GM12878 (cell line): ENCODE measurements at regions not wholly inside any gene's neighbourhood (a gene's known extent, or its start where the extent isn't known, plus 50 kb on each side); places are given as distances from the start of the nearest gene placed in this dataset.

ENCODE experiments used
- ATAC-seq: fragments of 200-7000 bp; cut with Tn5 transposase; 3 replicates; pipeline ENCODE4 v1.9.1; 2020; ENCODE audit warnings: mild to moderate bottlenecking, moderate library complexity
- BruUV-seq: library from RNA; stranded (reverse); fragments of 400-500 nt; replicated peaks from 2 replicates; lab custom pipeline; 2021; lab: Mats Ljungman, UMichigan
- CTCF ChIA-PET: fragments of 300-600 bp; sonication (Branson Sonifier 250); formaldehyde crosslinking; extraction: SDS; loops from one replicate; lab custom pipeline; 2021; ENCODE audit warnings: inconsistent platforms; lab: Yijun Ruan, JAX
- POLR2A ChIA-PET: fragments of 350-600 bp; formaldehyde crosslinking; extraction: SDS; loops from one replicate; lab custom pipeline; 2021; ENCODE audit warnings: inconsistent platforms; lab: Charles Lee
- RAD21 ChIA-PET: fragments of 300-600 bp; sonication (Branson Sonifier 250); formaldehyde crosslinking; loops from one replicate; lab custom pipeline; 2023; ENCODE audit warnings: antibody characterized with exemption; ENCODE audit not compliant: unreplicated experiment; lab: Charles Lee
- SMC1A ChIA-PET: fragments of 300-600 bp; sonication (Branson Sonifier 250); formaldehyde crosslinking; loops from one replicate; lab custom pipeline; 2023; ENCODE audit not compliant: unreplicated experiment, uncharacterized antibody; lab: Charles Lee
- DNase-seq: peaks from one replicate; pipeline ENCODE4 v3.0.0-alpha.2; 2011; ENCODE audit warnings: low read depth, low spot score
- FAIRE-seq: peaks from 3 replicates; lab custom pipeline; 2011; peaks lifted over from hg19 to GRCh38; lab: Jason Lieb, UNC
- H2AFZ ChIP-seq: 2 replicates; pipeline ENCODE4 v1.6.0; 2011; ENCODE audit warnings: low read depth, low read length, control low read depth; ENCODE audit not compliant: control insufficient read depth
- H3K27ac ChIP-seq: 2 replicates; pipeline ENCODE4 v1.5.1; 2011; ENCODE audit warnings: control low read depth; ENCODE audit not compliant: control insufficient read depth, insufficient read depth
- H3K27me3 ChIP-seq, 2 experiments: replicated peaks in 1 of 2; 2 replicates each; pipeline versions ENCODE4 v1.6.0 to v1.6.1; 2011; ENCODE audit warnings: low read length in 1 of 2; ENCODE audit not compliant: control insufficient read depth in 2 of 2, insufficient read depth in 2 of 2
- H3K36me3 ChIP-seq, 2 experiments: 2 replicates each; pipeline ENCODE4 v1.5.1; 2011; ENCODE audit warnings: low read length in 1 of 2; ENCODE audit not compliant: control insufficient read depth in 2 of 2, insufficient read depth in 2 of 2
- H3K4me1 ChIP-seq: 2 replicates; pipeline ENCODE4 v1.6.1; 2011; ENCODE audit warnings: mild to moderate bottlenecking, low read length, moderate library complexity, mixed read lengths; ENCODE audit not compliant: control insufficient read depth, insufficient read depth
- H3K4me2 ChIP-seq: 2 replicates; pipeline ENCODE4 v1.6.0; 2011; ENCODE audit warnings: control low read depth; ENCODE audit not compliant: control insufficient read depth, insufficient read depth
- H3K4me3 ChIP-seq: fragments of 200-600 bp; sonication (generic); 2 replicates; pipeline ENCODE4 v1.5.1; 2016
- H3K79me2 ChIP-seq: 2 replicates; pipeline ENCODE4 v1.6.0; 2011; ENCODE audit warnings: low read length; ENCODE audit not compliant: control insufficient read depth, insufficient read depth
- H3K9ac ChIP-seq: 2 replicates; pipeline ENCODE4 v1.8.0; 2011; ENCODE audit warnings: low read length, control low read depth, mixed read lengths; ENCODE audit not compliant: control insufficient read depth, insufficient read depth
- H3K9me3 ChIP-seq: replicated peaks from 3 replicates; pipeline ENCODE4 v1.5.1; 2011; ENCODE audit warnings: mild to moderate bottlenecking, low read length; ENCODE audit not compliant: control insufficient read depth, insufficient read depth
- H4K20me1 ChIP-seq: 2 replicates; pipeline ENCODE4 v1.6.0; 2011; ENCODE audit not compliant: control insufficient read depth, insufficient read depth
- BHLHE40 ChIP-seq, 2 experiments: fragments of 450-650 bp in 1 of 2; IDR thresholded peaks; 2 replicates each; pipeline ENCODE4 v1.6.1; 2011 to 2017; ENCODE audit warnings: low read depth in 2 of 2, borderline replicate concordance in 1 of 2, improper control_type of control experiment in 1 of 2, low read length in 1 of 2, mild to moderate bottlenecking in 1 of 2
- DPF2 ChIP-seq: fragments of 450-650 bp; IDR thresholded peaks from 2 replicates; pipeline ENCODE4 v1.6.1; 2017; ENCODE audit warnings: mild to moderate bottlenecking
- E4F1 ChIP-seq: fragments of 450-650 bp; IDR thresholded peaks from 2 replicates; pipeline ENCODE4 v1.6.1; 2018; ENCODE audit warnings: borderline replicate concordance, mild to moderate bottlenecking; ENCODE audit not compliant: partially characterized antibody
- EGR1 ChIP-seq, 2 experiments: IDR thresholded peaks; 1 replicate in 1 of 2; 2 replicates in 1 of 2; pipeline ENCODE4 v1.6.1; 2011 to 2012; ENCODE audit warnings: low read depth in 2 of 2, low read length in 2 of 2, borderline replicate concordance in 1 of 2, mild to moderate bottlenecking in 1 of 2, moderate library complexity in 1 of 2
- HSF1 ChIP-seq: fragments of 150-350 bp; IDR thresholded peaks from 2 replicates; pipeline ENCODE4 v1.6.1; 2014; ENCODE audit warnings: mild to moderate bottlenecking, low read depth, low read length
- JUNB ChIP-seq: IDR thresholded peaks from 2 replicates; pipeline ENCODE4 v1.6.1; 2016; ENCODE audit warnings: antibody characterized with exemption, mild to moderate bottlenecking
- MAX ChIP-seq: IDR thresholded peaks from 2 replicates; pipeline ENCODE4 v1.6.1; 2012; ENCODE audit warnings: low read depth, low read length, improper control_type of control experiment
- REST ChIP-seq: IDR thresholded peaks from 2 replicates; pipeline ENCODE4 v1.6.1; 2012; ENCODE audit warnings: mild to moderate bottlenecking, low read depth, low read length
- ZNF592 ChIP-seq: fragments of 450-650 bp; IDR thresholded peaks from 2 replicates; pipeline ENCODE4 v1.6.1; 2017; ENCODE audit warnings: mild to moderate bottlenecking, moderate library complexity
- WGBS: methylation state at CpG from one replicate; pipeline ENCODE4 v1.1.6; 2016; ENCODE audit warnings: low lambda C conversion rate; ENCODE audit not compliant: insufficient replicate concordance, insufficient coverage; ENCODE audit errors: missing lambda C conversion rate; 5-methylcytosine and 5-hydroxymethylcytosine counted together
- in situ Hi-C: fragments of 300-500 bp; cut with MboI; formaldehyde crosslinking; loops from 9 replicates; pipeline ENCODE4 v1.14.3; 2018; ENCODE audit warnings: mixed read lengths
- intact Hi-C: fragments of 100-400 bp; cut with micrococcal nuclease; formaldehyde crosslinking; loops from one replicate; pipeline ENCODE4 v1.14.2; 2022; ENCODE audit not compliant: unreplicated experiment

- in situ Hi-C loops = no loop called here
- FAIRE-seq (no peak), ATAC-seq (no peak), DNase-seq (no peak)
- no peaks in the 10 kb centered on the region for H4K20me1 ChIP-seq
- H3K4me3 ChIP-seq = no peak overlapping the region
- H3K79me2 ChIP-seq = no peaks in the 10 kb centered on the region
- TF ChIP-seq HSF1 = no peak
- no peak for TF ChIP-seq MAX
- no peak for TF ChIP-seq JUNB
- TF ChIP-seq DPF2 = no peak
- no peak for TF ChIP-seq E4F1
- no peak for TF ChIP-seq BHLHE40 (IDR thresholded peaks at IDR 0.05; ENCODE audit: borderline replicate concordance in 1 of 2, low read depth in 2 of 2, low read length in 1 of 2)
- TF ChIP-seq EGR1 (IDR thresholded peaks at IDR 0.05; ENCODE audit: borderline replicate concordance in 1 of 2, low read depth in 2 of 2, low read length in 2 of 2) = no peak
- no peak for TF ChIP-seq ZNF592
- TF ChIP-seq REST = no peak
- ChIA-PET CTCF (no interaction called here), POLR2A (no interaction called here), SMC1A (no interaction called here), RAD21 (no interaction called here)
- no peak overlapping the region for H3K4me2 ChIP-seq
- no peak overlapping the region for H3K9ac ChIP-seq
- H3K9me3 ChIP-seq = no peaks in the 10 kb centered on the region
- intact Hi-C loops = no loop called here
- no TSS peak for BruUV-seq
- H3K27ac ChIP-seq = no peak overlapping the region
- H2AFZ ChIP-seq = no peak overlapping the region
- no peaks in the 10 kb centered on the region for H3K4me1 ChIP-seq
- 0% methylated on average over 1 of the region's 1 CpG for WGBS
- no peaks in the 10 kb centered on the region for H3K27me3 ChIP-seq
- no peaks in the 10 kb centered on the region for H3K36me3 ChIP-seq
These were observed 585.1 kb upstream of the CDH5 start for GRCh38 chr16:65781363-65781762.
